ENCODE measurements at regions not wholly inside any gene's neighbourhood (a gene's known extent, or its start where the extent isn't known, plus 50 kb on each side); places are given as distances from the start of the nearest gene placed in this dataset.
"Not testable (repeated sequence)": the region's sequence is repeated elsewhere in the genome, so short reads cannot be mapped to it uniquely, and the experiment has no call there.

- not testable (repeated sequence) for H3K36me3 ChIP-seq (ENCODE audit: control insufficient read depth in 1 of 2, insufficient read depth in 2 of 2, low read length in 2 of 2); H2BK12ac ChIP-seq (ENCODE audit: low read length); H2AK5ac ChIP-seq (ENCODE audit: low read length); H3K27ac ChIP-seq (ENCODE audit: low read depth, low read length); H3K23ac ChIP-seq (ENCODE audit: low read length); H3K4me1 ChIP-seq (ENCODE audit: control insufficient read depth in 1 of 2, insufficient read depth in 2 of 2, low read length in 2 of 2); H3K79me1 ChIP-seq (ENCODE audit: low read length); H4K12ac ChIP-seq (ENCODE audit: low read depth, low read length); H3K18ac ChIP-seq (ENCODE audit: low read length); H3K4me2 ChIP-seq (ENCODE audit: low read length); H3K14ac ChIP-seq (ENCODE audit: low read length); H2BK5ac ChIP-seq (ENCODE audit: low read depth, low read length, poor library complexity); H4K91ac ChIP-seq (ENCODE audit: low read depth, low read length); H2AFZ ChIP-seq (ENCODE audit: insufficient read depth, low read length, poor library complexity); H3K4me3 ChIP-seq (ENCODE audit: low read depth, low read length); DNase-seq; H3K9ac ChIP-seq (ENCODE audit: low read length); H3K9me3 ChIP-seq (ENCODE audit: insufficient read depth, low read depth, low read length); H2BK120ac ChIP-seq (ENCODE audit: insufficient read depth, low read length, poor library complexity); H3K27me3 ChIP-seq (ENCODE audit: insufficient read depth, low read length); H3K79me2 ChIP-seq (ENCODE audit: control insufficient read depth, insufficient read depth, low read length, poor library complexity); H3K4ac ChIP-seq (ENCODE audit: low read depth, low read length); H4K8ac ChIP-seq (ENCODE audit: low read depth, low read length)
- no CpG with 5 or more reads among the region's 2 CpGs for WGBS (ENCODE audit: extremely low coverage, insufficient coverage, insufficient read length)
These were observed 100.2 kb upstream of the JCAD start for GRCh38 chr10:30159614-30160013.

GRCh38 chr10:30158325-30158960 lies 99.1 kb upstream of the JCAD start:
- no peak overlapping the region for H4K12ac ChIP-seq (ENCODE audit: low read depth, low read length)
- H3K79me2 ChIP-seq (ENCODE audit: control insufficient read depth, insufficient read depth, low read length, poor library complexity), result no peaks in the 10 kb centered on the region
- peaks cover 2% of the 10 kb centered on the region for H3K79me1 ChIP-seq (ENCODE audit: low read length)
- no peak overlapping the region for H2BK5ac ChIP-seq (ENCODE audit: low read depth, low read length, poor library complexity)
- H2AK5ac ChIP-seq (ENCODE audit: low read length), result no peak overlapping the region
- H3K14ac ChIP-seq (ENCODE audit: low read length), result no peak overlapping the region
- H3K4me3 ChIP-seq (ENCODE audit: low read depth, low read length), result no peak overlapping the region
- H2BK12ac ChIP-seq (ENCODE audit: low read length), result no peak overlapping the region
- H2BK120ac ChIP-seq (ENCODE audit: insufficient read depth, low read length, poor library complexity), result no peak overlapping the region
- no peaks in the 10 kb centered on the region for H3K4me1 ChIP-seq (ENCODE audit: control insufficient read depth in 1 of 2, insufficient read depth in 2 of 2, low read length in 2 of 2)
- H3K27me3 ChIP-seq (ENCODE audit: insufficient read depth, low read length), result no peaks in the 10 kb centered on the region
- no peak overlapping the region for H3K27ac ChIP-seq (ENCODE audit: low read depth, low read length)
- H4K91ac ChIP-seq (ENCODE audit: low read depth, low read length), result no peak overlapping the region
- H3K9me3 ChIP-seq (ENCODE audit: insufficient read depth, low read depth, low read length), result no peaks in the 10 kb centered on the region
- no peak overlapping the region for H4K8ac ChIP-seq (ENCODE audit: low read depth, low read length)
- H3K18ac ChIP-seq (ENCODE audit: low read length), result no peak overlapping the region
- H3K4me2 ChIP-seq (ENCODE audit: low read length), result no peak overlapping the region
- peak in 1 of 2 donors; percentile 8 for DNase-seq
- no CpG with 5 or more reads among the region's 2 CpGs for WGBS (ENCODE audit: extremely low coverage, insufficient coverage, insufficient read length)
- no peaks in the 10 kb centered on the region for H3K36me3 ChIP-seq (ENCODE audit: control insufficient read depth in 1 of 2, insufficient read depth in 2 of 2, low read length in 2 of 2)
- H2AFZ ChIP-seq (ENCODE audit: insufficient read depth, low read length, poor library complexity), result no peak overlapping the region
- H3K4ac ChIP-seq (ENCODE audit: low read depth, low read length), result no peak overlapping the region
- no peak overlapping the region for H3K9ac ChIP-seq (ENCODE audit: low read length)
- H3K23ac ChIP-seq (ENCODE audit: low read length), result no peak overlapping the region

GRCh38 chr10:30155401-30155800 lies 96.0 kb upstream of the JCAD start:
- Histone ChIP-seq H3K4ac (ENCODE audit: low read depth, low read length) (no peak overlapping the region), H3K18ac (ENCODE audit: low read length) (no peak overlapping the region), H4K8ac (ENCODE audit: low read depth, low read length) (no peak overlapping the region), H3K14ac (ENCODE audit: low read length) (no peak overlapping the region), H2AFZ (ENCODE audit: insufficient read depth, low read length, poor library complexity) (no peak overlapping the region), H3K27ac (ENCODE audit: low read depth, low read length) (no peak overlapping the region), H3K4me3 (ENCODE audit: low read depth, low read length) (no peak overlapping the region), H3K9me3 (ENCODE audit: insufficient read depth, low read depth, low read length) (no peaks in the 10 kb centered on the region), H3K9ac (ENCODE audit: low read length) (no peak overlapping the region), H4K91ac (ENCODE audit: low read depth, low read length) (no peak overlapping the region), H3K79me1 (ENCODE audit: low read length) (no peaks in the 10 kb centered on the region), H2BK12ac (ENCODE audit: low read length) (no peak overlapping the region), H3K36me3 (ENCODE audit: control insufficient read depth in 1 of 2, insufficient read depth in 2 of 2, low read length in 2 of 2) (no peaks in the 10 kb centered on the region), H2BK120ac (ENCODE audit: insufficient read depth, low read length, poor library complexity) (no peak overlapping the region), H4K12ac (ENCODE audit: low read depth, low read length) (no peak overlapping the region), H2AK5ac (ENCODE audit: low read length) (no peak overlapping the region), H3K27me3 (ENCODE audit: insufficient read depth, low read length) (no peaks in the 10 kb centered on the region), H3K4me1 (ENCODE audit: control insufficient read depth in 1 of 2, insufficient read depth in 2 of 2, low read length in 2 of 2) (peaks cover 5 to 10% of the 10 kb centered on the region in 2 experiments), H3K4me2 (ENCODE audit: low read length) (no peak overlapping the region), H2BK5ac (ENCODE audit: low read depth, low read length, poor library complexity) (no peak overlapping the region), H3K79me2 (ENCODE audit: control insufficient read depth, insufficient read depth, low read length, poor library complexity) (no peaks in the 10 kb centered on the region), H3K23ac (ENCODE audit: low read length) (no peak overlapping the region)
- no peak for DNase-seq
- WGBS (ENCODE audit: extremely low coverage, insufficient coverage, insufficient read length), result no CpG with 5 or more reads among the region's 4 CpGs

DNA sequence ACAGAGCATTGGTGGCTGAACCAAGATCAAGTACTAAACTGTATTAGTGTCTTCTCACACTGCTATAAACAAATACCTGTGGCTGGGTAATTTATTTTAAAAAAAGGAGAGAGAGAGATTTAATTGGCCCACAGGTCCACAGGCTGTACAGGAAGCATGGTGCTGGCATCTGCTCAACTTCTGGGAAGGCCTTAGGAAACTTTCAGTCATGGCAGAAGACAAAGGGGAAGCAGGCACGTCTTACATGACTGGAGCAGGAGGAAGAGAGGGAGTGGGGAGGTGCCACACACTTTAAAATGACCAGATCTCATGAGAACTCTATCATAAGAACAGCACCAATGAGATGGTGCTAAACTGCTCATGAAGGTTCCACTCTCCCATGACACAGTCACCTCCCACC lies 95.2 kb upstream of the JCAD start:
- no peaks in the 10 kb centered on the region for H3K27me3 ChIP-seq (ENCODE audit: insufficient read depth, low read length)
- H3K4ac ChIP-seq (ENCODE audit: low read depth, low read length), result no peak overlapping the region
- no peak overlapping the region for H2BK120ac ChIP-seq (ENCODE audit: insufficient read depth, low read length, poor library complexity)
- H3K27ac ChIP-seq (ENCODE audit: low read depth, low read length), result no peak overlapping the region
- no peak for DNase-seq
- H3K79me1 ChIP-seq (ENCODE audit: low read length), result no peaks in the 10 kb centered on the region
- peaks cover 5 to 10% of the 10 kb centered on the region in 2 experiments for H3K4me1 ChIP-seq (ENCODE audit: control insufficient read depth in 1 of 2, insufficient read depth in 2 of 2, low read length in 2 of 2)
- no peak overlapping the region for H4K91ac ChIP-seq (ENCODE audit: low read depth, low read length)
- H3K23ac ChIP-seq (ENCODE audit: low read length), result no peak overlapping the region
- H3K9ac ChIP-seq (ENCODE audit: low read length), result no peak overlapping the region
- no peak overlapping the region for H2BK12ac ChIP-seq (ENCODE audit: low read length)
- H4K12ac ChIP-seq (ENCODE audit: low read depth, low read length), result no peak overlapping the region
- H4K8ac ChIP-seq (ENCODE audit: low read depth, low read length), result no peak overlapping the region
- H3K4me2 ChIP-seq (ENCODE audit: low read length), result no peak overlapping the region
- H2AK5ac ChIP-seq (ENCODE audit: low read length), result no peak overlapping the region
- H2BK5ac ChIP-seq (ENCODE audit: low read depth, low read length, poor library complexity), result no peak overlapping the region
- WGBS (ENCODE audit: extremely low coverage, insufficient coverage, insufficient read length), result no CpG with 5 or more reads among the region's 1 CpG
- no peaks in the 10 kb centered on the region for H3K79me2 ChIP-seq (ENCODE audit: control insufficient read depth, insufficient read depth, low read length, poor library complexity)
- no peak overlapping the region for H3K4me3 ChIP-seq (ENCODE audit: low read depth, low read length)
- no peaks in the 10 kb centered on the region for H3K36me3 ChIP-seq (ENCODE audit: control insufficient read depth in 1 of 2, insufficient read depth in 2 of 2, low read length in 2 of 2)
- H3K18ac ChIP-seq (ENCODE audit: low read length), result no peak overlapping the region
- no peak overlapping the region for H3K14ac ChIP-seq (ENCODE audit: low read length)
- no peak overlapping the region for H2AFZ ChIP-seq (ENCODE audit: insufficient read depth, low read length, poor library complexity)
- no peaks in the 10 kb centered on the region for H3K9me3 ChIP-seq (ENCODE audit: insufficient read depth, low read depth, low read length)
